ENCODE measurements at regions not wholly inside any gene's neighbourhood (a gene's known extent, or its start where the extent isn't known, plus 50 kb on each side); places are given as distances from the start of the nearest gene placed in this dataset.

DNA sequence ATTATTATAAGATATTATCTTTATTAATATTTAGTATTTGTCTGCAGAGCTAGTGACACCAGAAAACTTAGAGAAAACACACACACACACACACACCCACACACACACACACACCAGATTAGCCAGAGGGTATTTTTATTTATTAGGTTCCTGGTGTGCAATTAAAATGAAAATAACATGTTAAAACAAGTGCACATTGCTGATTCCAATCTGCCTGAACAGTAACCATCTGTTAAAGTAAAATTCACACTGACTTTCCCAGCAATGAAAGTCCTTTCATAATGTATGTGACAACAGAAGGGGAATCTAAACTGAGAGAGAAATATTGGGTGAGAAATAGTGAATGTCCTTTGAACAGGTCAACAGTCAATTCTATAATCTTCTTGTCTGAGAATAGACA is 2323.5 kb upstream of the ACO1 start:
- TF ChIP-seq, protein P1, sequence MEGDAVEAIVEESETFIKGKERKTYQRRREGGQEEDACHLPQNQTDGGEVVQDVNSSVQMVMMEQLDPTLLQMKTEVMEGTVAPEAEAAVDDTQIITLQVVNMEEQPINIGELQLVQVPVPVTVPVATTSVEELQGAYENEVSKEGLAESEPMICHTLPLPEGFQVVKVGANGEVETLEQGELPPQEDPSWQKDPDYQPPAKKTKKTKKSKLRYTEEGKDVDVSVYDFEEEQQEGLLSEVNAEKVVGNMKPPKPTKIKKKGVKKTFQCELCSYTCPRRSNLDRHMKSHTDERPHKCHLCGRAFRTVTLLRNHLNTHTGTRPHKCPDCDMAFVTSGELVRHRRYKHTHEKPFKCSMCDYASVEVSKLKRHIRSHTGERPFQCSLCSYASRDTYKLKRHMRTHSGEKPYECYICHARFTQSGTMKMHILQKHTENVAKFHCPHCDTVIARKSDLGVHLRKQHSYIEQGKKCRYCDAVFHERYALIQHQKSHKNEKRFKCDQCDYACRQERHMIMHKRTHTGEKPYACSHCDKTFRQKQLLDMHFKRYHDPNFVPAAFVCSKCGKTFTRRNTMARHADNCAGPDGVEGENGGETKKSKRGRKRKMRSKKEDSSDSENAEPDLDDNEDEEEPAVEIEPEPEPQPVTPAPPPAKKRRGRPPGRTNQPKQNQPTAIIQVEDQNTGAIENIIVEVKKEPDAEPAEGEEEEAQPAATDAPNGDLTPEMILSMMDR (IDR thresholded peaks at IDR 0.05; ENCODE audit: low read depth, low read length) = no peak
- no peak for TF ChIP-seq EZH2phosphoT487 (IDR thresholded peaks at IDR 0.05; ENCODE audit: low read depth)
